ENCODE measurements at regions not wholly inside any gene's neighbourhood (a gene's known extent, or its start where the extent isn't known, plus 50 kb on each side); places are given as distances from the start of the nearest gene placed in this dataset.
"Not testable (repeated sequence)": the region's sequence is repeated elsewhere in the genome, so short reads cannot be mapped to it uniquely, and the experiment has no call there.

DNA sequence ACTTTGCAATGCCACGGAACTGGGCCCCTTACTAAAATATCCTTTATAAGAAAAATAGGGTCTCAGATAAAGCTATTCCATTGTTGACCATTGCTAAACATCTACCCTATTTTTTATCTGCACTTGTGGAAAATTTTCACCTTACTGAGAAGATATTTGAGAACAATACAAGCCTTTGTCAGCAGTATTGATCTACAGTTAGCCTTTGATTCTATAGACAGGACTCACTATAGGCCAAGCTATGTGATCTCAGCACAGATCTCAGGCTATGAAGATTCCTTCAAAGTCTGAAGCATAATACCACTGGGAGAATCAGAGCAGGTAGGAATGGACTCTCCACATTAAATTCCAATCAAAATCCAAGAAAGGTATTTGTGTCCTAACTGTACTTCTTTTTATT is 1099.7 kb downstream of the DIAPH3 start:
- Histone ChIP-seq H3K4me2 (no peak overlapping the region), H4K20me1 (ENCODE audit: insufficient read depth) (no peaks in the 10 kb centered on the region), H3K4me3 (IDR thresholded peaks at IDR 0.05; ENCODE audit: insufficient read depth, low read depth, low read length) (no peak overlapping the region), H3K27me3 (ENCODE audit: insufficient read depth, low read depth) (no peaks in the 10 kb centered on the region), H3K27ac (no peak overlapping the region), H3K79me2 (ENCODE audit: insufficient read depth, low read depth) (no peaks in the 10 kb centered on the region), H2AFZ (ENCODE audit: low read depth) (no peak overlapping the region), H3K9ac (no peak overlapping the region), H3K36me3 (ENCODE audit: insufficient read depth) (no peaks in the 10 kb centered on the region), H3K4me1 (ENCODE audit: low read depth, poor library complexity, severe bottlenecking) (no peaks in the 10 kb centered on the region)
- TF ChIP-seq, protein P1, sequence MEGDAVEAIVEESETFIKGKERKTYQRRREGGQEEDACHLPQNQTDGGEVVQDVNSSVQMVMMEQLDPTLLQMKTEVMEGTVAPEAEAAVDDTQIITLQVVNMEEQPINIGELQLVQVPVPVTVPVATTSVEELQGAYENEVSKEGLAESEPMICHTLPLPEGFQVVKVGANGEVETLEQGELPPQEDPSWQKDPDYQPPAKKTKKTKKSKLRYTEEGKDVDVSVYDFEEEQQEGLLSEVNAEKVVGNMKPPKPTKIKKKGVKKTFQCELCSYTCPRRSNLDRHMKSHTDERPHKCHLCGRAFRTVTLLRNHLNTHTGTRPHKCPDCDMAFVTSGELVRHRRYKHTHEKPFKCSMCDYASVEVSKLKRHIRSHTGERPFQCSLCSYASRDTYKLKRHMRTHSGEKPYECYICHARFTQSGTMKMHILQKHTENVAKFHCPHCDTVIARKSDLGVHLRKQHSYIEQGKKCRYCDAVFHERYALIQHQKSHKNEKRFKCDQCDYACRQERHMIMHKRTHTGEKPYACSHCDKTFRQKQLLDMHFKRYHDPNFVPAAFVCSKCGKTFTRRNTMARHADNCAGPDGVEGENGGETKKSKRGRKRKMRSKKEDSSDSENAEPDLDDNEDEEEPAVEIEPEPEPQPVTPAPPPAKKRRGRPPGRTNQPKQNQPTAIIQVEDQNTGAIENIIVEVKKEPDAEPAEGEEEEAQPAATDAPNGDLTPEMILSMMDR (conservative IDR thresholded peaks at IDR 0.05; ENCODE audit: low read depth, low read length) = no peak

DNA sequence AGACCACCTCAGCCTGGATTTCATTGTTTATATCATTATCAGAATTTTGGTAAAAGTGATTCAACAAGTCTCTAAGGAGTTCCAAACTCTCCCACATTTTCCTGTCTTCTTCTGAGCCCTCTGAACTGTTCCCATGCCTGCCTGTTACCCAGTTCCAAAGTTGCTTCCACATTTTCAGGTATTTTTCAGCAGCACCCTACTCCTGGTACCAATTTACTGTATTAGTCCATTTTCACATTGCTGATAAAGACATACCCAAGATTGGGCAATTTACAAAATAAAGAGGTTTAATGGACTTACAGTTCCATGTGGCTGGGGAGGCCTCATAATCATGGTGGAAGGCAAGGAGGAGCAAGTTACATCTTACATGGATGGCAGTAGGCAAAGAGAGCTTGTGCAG is 1087.3 kb downstream of the DIAPH3 start:
- not testable (repeated sequence) for H3K79me2 ChIP-seq (ENCODE audit: insufficient read depth, low read depth); H3K36me3 ChIP-seq (ENCODE audit: insufficient read depth); H2AFZ ChIP-seq (ENCODE audit: low read depth); H3K27ac ChIP-seq; H3K4me3 ChIP-seq (IDR thresholded peaks at IDR 0.05; ENCODE audit: insufficient read depth, low read depth, low read length); H3K4me2 ChIP-seq; H3K27me3 ChIP-seq (ENCODE audit: insufficient read depth, low read depth); H3K4me1 ChIP-seq (ENCODE audit: low read depth, poor library complexity, severe bottlenecking); H3K9ac ChIP-seq; H4K20me1 ChIP-seq (ENCODE audit: insufficient read depth)

DNA sequence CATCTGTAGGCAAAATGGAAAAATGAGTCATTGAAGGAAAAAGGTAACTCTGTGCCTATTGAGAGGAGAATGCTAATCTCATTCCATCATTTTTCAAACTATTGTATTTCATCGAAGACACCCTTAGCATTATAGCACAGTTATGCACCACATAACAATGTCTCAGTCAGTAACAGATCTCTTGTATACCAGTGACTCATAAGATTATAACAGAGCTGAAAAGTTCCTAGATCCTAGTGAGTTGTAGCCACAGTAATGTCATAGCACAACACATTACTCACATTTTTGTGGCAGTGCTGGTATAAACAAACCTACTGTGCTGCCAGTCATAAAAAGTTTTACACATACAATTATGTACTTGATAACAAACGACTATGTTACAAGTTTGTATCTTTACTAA is 1077.6 kb downstream of the DIAPH3 start:
- Histone ChIP-seq H3K4me3 (IDR thresholded peaks at IDR 0.05; ENCODE audit: insufficient read depth, low read depth, low read length) (no peak overlapping the region), H3K27me3 (ENCODE audit: insufficient read depth, low read depth) (no peaks in the 10 kb centered on the region), H3K36me3 (ENCODE audit: insufficient read depth) (no peaks in the 10 kb centered on the region), H3K4me1 (ENCODE audit: low read depth, poor library complexity, severe bottlenecking) (no peaks in the 10 kb centered on the region), H3K4me2 (no peak overlapping the region), H2AFZ (ENCODE audit: low read depth) (no peak overlapping the region), H3K9ac (no peak overlapping the region), H3K79me2 (ENCODE audit: insufficient read depth, low read depth) (no peaks in the 10 kb centered on the region), H3K27ac (no peak overlapping the region), H4K20me1 (ENCODE audit: insufficient read depth) (no peaks in the 10 kb centered on the region)
- TF ChIP-seq, protein P1 (conservative IDR thresholded peaks at IDR 0.05; ENCODE audit: low read depth, low read length) = no peak

DNA sequence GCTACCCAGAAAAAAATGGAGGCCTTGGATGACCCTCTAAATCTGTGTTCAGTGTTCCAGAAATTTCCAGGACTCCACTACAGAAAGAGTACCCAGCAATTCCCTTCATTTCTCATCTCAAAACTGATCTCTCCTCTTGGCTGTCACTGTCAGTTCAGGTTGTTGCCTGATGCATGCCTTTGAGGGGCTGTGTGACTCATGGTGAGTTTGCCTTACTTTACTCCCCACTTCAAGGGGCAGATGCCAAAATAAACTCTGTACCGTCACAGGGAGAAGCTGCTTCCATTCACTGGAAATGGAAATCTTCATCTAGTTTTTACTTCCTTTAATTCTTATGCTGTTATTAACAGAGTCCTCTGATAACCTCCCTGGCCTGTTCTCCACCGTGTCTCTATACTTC is 1075.0 kb downstream of the DIAPH3 start:
- no peak overlapping the region for H2AFZ ChIP-seq (ENCODE audit: low read depth)
- no peaks in the 10 kb centered on the region for H3K79me2 ChIP-seq (ENCODE audit: insufficient read depth, low read depth)
- no peaks in the 10 kb centered on the region for H3K4me1 ChIP-seq (ENCODE audit: low read depth, poor library complexity, severe bottlenecking)
- TF ChIP-seq, protein P1 (conservative IDR thresholded peaks at IDR 0.05; ENCODE audit: low read depth, low read length) = no peak
- no peak overlapping the region for H3K27ac ChIP-seq
- H4K20me1 ChIP-seq (ENCODE audit: insufficient read depth) = no peaks in the 10 kb centered on the region
- H3K4me3 ChIP-seq (IDR thresholded peaks at IDR 0.05; ENCODE audit: insufficient read depth, low read depth, low read length) = no peak overlapping the region
- H3K9ac ChIP-seq = no peak overlapping the region
- no peaks in the 10 kb centered on the region for H3K36me3 ChIP-seq (ENCODE audit: insufficient read depth)
- H3K27me3 ChIP-seq (ENCODE audit: insufficient read depth, low read depth) = no peaks in the 10 kb centered on the region
- no peak overlapping the region for H3K4me2 ChIP-seq

DNA sequence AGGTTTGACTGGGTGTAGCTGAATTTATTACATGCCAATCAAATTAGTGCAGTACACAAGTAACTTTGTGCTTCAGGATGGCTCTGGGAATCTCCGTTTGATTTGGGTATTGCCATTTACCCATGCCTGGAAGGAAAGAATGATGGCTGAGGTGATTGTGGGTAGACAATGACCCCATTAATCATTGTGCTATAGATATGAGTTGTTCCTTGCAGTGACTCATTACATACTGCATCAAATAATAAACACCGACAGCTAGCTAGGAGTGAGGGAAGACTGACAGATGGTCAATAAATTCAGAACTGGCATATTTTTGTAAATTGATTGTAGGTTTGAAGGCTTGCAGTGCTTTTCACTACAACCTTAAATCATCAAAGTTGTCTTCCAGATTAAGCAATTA is 1069.5 kb downstream of the DIAPH3 start:
- TF ChIP-seq, protein P1 (conservative IDR thresholded peaks at IDR 0.05; ENCODE audit: low read depth, low read length) = no peak
- Histone ChIP-seq H3K4me2 (no peak overlapping the region), H3K27ac (no peak overlapping the region), H3K27me3 (ENCODE audit: insufficient read depth, low read depth) (no peaks in the 10 kb centered on the region), H3K9ac (no peak overlapping the region), H3K79me2 (ENCODE audit: insufficient read depth, low read depth) (no peaks in the 10 kb centered on the region), H3K36me3 (ENCODE audit: insufficient read depth) (no peaks in the 10 kb centered on the region), H3K4me1 (ENCODE audit: low read depth, poor library complexity, severe bottlenecking) (no peaks in the 10 kb centered on the region), H3K4me3 (IDR thresholded peaks at IDR 0.05; ENCODE audit: insufficient read depth, low read depth, low read length) (no peak overlapping the region), H2AFZ (ENCODE audit: low read depth) (no peak overlapping the region), H4K20me1 (ENCODE audit: insufficient read depth) (no peaks in the 10 kb centered on the region)
